ENCODE measurements at regions not wholly inside any gene's neighbourhood (a gene's known extent, or its start where the extent isn't known, plus 50 kb on each side); places are given as distances from the start of the nearest gene placed in this dataset.
A peak's percentile ranks its signal among the peaks of the same experiment; 100 is the strongest.

GRCh38 chr4:134043266-134043665, 158.3 kb downstream of the PABPC4L start:
- no peak for ATAC-seq
- intact Hi-C loops (cut with DNase I): no loop called here

GRCh38 chr4:134028421-134028820, 173.2 kb downstream of the PABPC4L start:
- intact Hi-C loops (cut with DNase I): no loop called here

More at GRCh38 chr4:134043266-134043665, 158.3 kb downstream of the PABPC4L start:
- no peak for DNase-seq

GRCh38 chr4:134027931-134028330, 173.7 kb downstream of the PABPC4L start:
- intact Hi-C loops (cut with DNase I): no loop called here
- ATAC-seq (peak in 1 of 2 donors; percentile 36), DNase-seq (no peak)

More at GRCh38 chr4:134028421-134028820, 173.2 kb downstream of the PABPC4L start:
- ATAC-seq: no peak
- no peak for DNase-seq

GRCh38 chr4:134024251-134024650, 177.3 kb downstream of the PABPC4L start:
- no peak for ATAC-seq
- DNase-seq: no peak
- intact Hi-C loops (cut with DNase I): no loop called here

- DNase-seq (no peak), ATAC-seq (no peak)
- intact Hi-C loops (cut with DNase I): no loop called here
Measured at GRCh38 chr4:134019657-134020056, 181.9 kb downstream of the PABPC4L start.

DNA sequence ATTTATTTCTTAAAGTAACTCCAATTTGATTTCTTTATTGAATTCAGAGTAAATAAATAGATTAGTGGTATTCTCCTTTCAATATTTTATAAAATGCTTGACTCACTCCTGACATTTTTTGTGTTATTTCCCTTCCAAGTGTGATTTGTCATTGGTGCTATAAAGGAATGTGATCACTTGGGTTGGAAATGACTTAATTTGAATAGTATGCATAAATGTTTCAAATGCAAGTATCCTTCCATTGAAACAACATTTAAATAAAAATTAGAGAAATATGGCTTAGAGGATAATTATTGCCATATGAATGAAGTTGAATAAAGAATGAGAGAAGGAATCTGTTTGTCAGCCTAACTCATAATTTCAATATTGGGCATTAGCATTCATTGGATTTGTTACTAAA, 182.7 kb downstream of the PABPC4L start:
- DNase-seq: no peak
- intact Hi-C loops (cut with DNase I): no loop called here
- no peak for ATAC-seq

DNA sequence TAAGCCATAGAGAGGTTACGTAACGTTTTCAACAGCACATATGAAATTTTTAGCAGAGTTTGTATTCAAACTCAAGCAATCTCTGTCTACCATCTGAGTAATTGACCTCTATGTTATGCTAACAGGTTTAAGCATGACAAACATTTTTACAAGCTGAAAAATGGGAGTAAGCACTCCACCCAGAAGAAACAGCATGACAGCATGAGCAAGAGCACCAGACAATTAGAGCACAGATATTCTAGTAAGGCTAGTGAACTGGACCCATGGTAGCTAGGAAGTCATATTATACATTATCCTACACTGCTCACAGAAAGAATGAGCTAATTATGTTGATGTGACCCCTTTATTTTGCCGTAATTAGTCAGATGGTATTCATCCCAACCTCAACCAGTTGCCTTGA, 200.5 kb downstream of the PABPC4L start:
- ATAC-seq (no peak), DNase-seq (no peak)
- intact Hi-C loops (cut with DNase I): no loop called here

- DNase-seq (no peak), ATAC-seq (no peak)
- intact Hi-C loops (cut with DNase I): no loop called here
Measured at GRCh38 chr4:133997436-133997835, 204.2 kb downstream of the PABPC4L start.

- no peak for ATAC-seq
- no peak for DNase-seq
- intact Hi-C loops (cut with DNase I): no loop called here
Measured at GRCh38 chr4:133996431-133997121, 205.0 kb downstream of the PABPC4L start.

DNA sequence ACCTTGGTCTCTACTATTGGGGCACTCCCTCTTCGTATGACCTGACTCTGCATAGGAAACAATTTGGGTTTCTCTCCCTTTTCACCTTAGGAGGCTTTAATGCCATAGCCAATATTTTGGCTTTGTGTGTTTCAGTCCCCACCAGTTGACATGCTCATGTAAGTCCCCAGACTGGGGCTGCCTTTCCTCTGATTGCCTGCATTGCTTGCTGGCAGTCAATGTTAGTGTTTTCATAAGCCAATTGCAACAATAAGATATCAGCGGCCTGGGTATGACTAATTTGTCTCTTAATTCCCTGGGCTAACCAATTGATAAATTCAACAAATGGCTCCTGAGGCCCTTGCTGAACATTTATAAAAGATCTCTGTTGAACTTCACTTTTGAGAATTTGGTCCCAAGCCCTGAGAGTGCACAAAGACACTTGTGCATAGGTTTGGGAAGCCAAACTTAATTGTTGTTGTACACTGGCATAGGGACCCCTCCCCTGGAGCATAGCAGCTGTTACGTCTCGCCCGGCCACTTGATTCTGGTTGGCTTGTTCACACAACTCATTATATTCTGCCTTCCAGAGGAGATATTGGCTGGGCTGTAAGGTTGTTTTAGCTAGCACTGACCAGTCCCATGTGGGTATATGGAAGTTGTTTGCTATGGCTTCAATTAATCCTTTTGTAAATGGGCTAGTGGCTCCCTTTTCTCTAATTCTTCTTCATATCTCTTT, 206.2 kb downstream of the PABPC4L start:
- DNase-seq (no peak), ATAC-seq (peak in 1 of 2 donors; percentile 51)
- intact Hi-C loops (cut with DNase I): no loop called here

GRCh38 chr4:133982533-133983224, 218.9 kb downstream of the PABPC4L start:
- intact Hi-C loops (cut with DNase I): no loop called here
- DNase-seq: no peak
- no peak for ATAC-seq

GRCh38 chr4:133981327-133981726, 220.3 kb downstream of the PABPC4L start:
- ATAC-seq (no peak), DNase-seq (no peak)
- intact Hi-C loops (cut with DNase I): no loop called here

- no peak for DNase-seq
- ATAC-seq: no peak
- intact Hi-C loops (cut with DNase I): no loop called here
Measured at GRCh38 chr4:133972586-133972985, 229.0 kb downstream of the PABPC4L start.

DNA sequence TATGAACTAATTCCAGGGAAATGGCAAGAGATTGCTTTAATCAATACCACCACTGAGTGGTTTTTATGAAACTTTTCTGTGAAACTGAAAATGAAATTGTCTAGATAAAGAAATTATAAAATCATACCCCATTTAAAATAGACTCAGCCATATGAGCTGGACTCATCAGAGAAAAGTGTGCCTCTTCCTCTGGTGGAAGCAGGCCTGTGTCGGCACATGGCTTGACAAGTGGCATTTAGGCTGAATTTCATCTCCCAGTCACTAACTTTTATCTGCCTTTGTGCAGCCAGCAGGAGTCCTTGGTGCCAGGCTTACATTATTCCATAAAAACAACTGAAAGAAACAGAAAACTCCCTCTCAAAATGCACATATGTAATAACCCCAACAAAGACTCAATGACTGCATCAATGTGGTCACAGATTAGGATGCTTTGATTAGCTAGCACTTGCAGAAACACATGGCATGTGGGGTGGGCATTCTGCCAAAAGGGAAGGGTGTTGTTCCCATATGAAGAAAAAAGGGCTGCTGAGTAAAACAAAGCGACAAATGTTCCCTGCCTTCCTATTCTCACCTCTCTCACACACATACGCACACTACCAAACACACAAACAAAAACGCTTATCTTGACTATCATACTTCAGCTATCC, 232.3 kb downstream of the PABPC4L start:
- intact Hi-C loops (cut with DNase I): no loop called here
- ATAC-seq (peak in 1 of 2 donors; percentile 57), DNase-seq (peak; percentile 56)

DNA sequence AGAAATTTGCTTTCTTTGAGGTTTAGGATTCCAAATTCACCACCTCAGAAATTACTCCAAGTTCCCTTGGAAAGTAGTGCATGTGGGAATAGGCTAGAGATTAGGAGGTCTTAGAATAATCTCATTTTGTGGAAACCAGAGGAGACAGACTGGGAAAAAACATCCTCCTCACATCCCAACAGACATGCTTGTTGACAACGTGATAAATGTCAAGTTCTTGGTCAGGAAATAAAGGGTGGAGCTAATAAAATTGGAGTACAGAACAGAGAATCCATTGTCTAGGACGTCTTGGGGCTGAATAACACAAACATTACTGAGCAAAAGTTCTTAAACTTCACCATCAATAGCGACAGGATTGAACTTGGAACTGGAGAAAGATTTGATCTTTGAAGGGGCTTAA, 233.4 kb downstream of the PABPC4L start:
- intact Hi-C loops (cut with DNase I): no loop called here
- ATAC-seq: peak; percentile 67 to 91
- no peak for DNase-seq

DNA sequence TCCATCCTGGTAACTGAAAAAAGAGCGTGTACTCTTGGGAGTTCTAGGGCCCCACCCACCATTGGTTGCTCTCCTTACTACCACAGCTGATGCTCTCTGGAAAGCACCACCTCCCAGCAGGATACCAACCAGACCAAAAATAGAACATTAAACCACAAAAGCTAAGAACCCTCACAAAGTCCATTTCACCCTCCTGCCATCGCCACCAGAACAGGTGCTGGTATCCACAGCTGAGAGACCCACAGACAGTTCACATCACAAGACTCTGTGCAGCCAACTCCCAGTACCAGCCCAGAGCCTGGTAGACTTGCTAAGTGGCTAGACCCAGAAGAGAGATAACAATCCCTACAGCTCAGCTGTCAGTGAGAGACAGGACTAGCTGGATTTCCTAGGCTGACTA, 240.6 kb downstream of the PABPC4L start:
- DNase-seq (no peak), ATAC-seq (no peak)
- intact Hi-C loops (cut with DNase I): no loop called here

GRCh38 chr4:133943081-133943480, 258.5 kb downstream of the PABPC4L start:
- ATAC-seq: no peak
- no peak for DNase-seq
- intact Hi-C loops (cut with DNase I): no loop called here

- intact Hi-C loops (cut with DNase I): no loop called here
- ATAC-seq: no peak
- no peak for DNase-seq
Measured at GRCh38 chr4:133938061-133938460, 263.5 kb downstream of the PABPC4L start.

DNA sequence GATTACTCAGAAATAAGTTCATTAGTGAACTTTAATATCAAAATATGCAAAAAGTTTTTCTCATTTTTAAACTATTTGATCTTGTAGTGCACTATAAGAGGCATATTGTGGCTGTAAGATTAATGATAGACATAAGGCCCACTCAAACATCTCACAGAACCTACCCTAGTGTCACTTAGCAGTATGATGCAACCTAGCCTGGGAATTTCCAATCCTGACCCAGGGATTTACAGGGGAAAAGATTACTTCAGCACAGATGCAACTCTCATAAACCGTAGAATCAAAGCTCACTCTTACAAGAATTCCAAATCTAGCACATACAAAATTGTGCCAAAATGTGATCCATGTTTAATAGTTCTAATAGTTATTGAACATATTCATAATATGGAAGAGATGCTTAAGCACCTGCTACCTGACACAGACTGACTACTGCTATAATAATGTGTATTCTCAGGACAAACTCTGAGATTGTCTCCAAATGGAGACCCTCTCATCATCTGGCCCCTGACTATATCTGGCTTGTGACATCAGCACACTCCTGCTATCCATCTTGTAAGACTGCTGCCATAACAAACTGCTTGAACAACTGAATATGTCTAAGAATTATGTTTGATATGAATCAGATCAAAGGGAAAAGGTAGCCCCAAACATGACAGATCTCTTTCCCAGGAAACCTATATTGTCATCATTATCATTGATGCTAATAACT, 271.9 kb downstream of the PABPC4L start:
- DNase-seq: no peak
- no peak for ATAC-seq
- intact Hi-C loops (cut with DNase I): no loop called here
